ENCODE measurements at regions not wholly inside any gene's neighbourhood (a gene's known extent, or its start where the extent isn't known, plus 50 kb on each side); places are given as distances from the start of the nearest gene placed in this dataset.

DNA sequence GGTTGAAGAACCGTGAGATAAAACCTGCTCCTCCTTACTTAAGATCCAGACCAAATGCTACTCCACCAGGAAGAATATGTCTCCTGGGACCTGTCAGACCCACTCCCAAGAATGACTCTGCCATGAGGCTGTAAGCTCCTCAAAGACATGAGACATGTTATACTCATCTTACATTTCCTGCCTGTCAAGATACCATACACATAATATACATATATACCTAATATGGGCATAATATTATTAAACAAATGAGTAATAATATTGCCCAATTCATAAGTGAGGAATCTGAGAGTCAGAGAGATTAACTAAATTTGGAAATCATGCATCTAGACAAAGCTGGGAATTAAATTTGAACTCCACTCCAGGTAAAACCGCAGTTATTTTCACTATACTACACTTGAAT lies 634.9 kb downstream of the LMO4 start:
- Histone ChIP-seq H3K27ac (no peak overlapping the region), H3K4me3 (ENCODE audit: low read depth, low read length) (no peak overlapping the region), H3K27me3 (replicated peaks) (no peaks in the 10 kb centered on the region), H3K36me3 (replicated peaks) (no peaks in the 10 kb centered on the region)
- in situ Hi-C loops (cut with HindIII; ENCODE audit: low pct_ligation_motif_present, low sequenced_read_pairs), result loop anchor here (25.0 kb wide), 2 partner anchors 626 to 826 kb away; partner anchors contain the start of gene LMO4
- TF ChIP-seq, protein P1, sequence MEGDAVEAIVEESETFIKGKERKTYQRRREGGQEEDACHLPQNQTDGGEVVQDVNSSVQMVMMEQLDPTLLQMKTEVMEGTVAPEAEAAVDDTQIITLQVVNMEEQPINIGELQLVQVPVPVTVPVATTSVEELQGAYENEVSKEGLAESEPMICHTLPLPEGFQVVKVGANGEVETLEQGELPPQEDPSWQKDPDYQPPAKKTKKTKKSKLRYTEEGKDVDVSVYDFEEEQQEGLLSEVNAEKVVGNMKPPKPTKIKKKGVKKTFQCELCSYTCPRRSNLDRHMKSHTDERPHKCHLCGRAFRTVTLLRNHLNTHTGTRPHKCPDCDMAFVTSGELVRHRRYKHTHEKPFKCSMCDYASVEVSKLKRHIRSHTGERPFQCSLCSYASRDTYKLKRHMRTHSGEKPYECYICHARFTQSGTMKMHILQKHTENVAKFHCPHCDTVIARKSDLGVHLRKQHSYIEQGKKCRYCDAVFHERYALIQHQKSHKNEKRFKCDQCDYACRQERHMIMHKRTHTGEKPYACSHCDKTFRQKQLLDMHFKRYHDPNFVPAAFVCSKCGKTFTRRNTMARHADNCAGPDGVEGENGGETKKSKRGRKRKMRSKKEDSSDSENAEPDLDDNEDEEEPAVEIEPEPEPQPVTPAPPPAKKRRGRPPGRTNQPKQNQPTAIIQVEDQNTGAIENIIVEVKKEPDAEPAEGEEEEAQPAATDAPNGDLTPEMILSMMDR (IDR thresholded peaks at IDR 0.05; ENCODE audit: low read depth, low read length, missing control alignments), result no peak
- no peak for DNase-seq

DNA sequence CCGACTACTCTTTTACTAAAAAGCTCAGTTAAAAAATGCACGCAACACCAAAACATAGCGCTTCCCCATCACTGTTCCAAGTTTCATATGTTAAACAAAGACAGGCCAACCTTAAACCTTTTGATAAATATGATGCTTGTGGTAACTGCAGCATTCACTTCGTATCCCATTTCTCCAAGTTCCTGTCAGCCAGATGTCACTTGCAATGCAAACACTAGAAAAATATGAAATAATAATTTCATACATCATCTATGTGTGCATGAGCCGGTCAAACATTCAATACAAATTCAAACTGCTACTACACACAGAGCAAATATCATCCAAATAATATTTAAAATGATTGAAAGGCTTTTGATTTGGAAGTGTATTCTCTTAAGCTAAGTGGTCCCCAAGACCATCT lies 636.5 kb downstream of the LMO4 start:
- DNase-seq, result no peak
- no peak overlapping the region for H3K4me3 ChIP-seq (ENCODE audit: low read depth, low read length)
- H3K27me3 ChIP-seq (replicated peaks), result no peaks in the 10 kb centered on the region
- H3K36me3 ChIP-seq (replicated peaks), result no peaks in the 10 kb centered on the region
- in situ Hi-C loops (cut with HindIII; ENCODE audit: low pct_ligation_motif_present, low sequenced_read_pairs), result loop anchor here (25.0 kb wide), 2 partner anchors 628 to 828 kb away; partner anchors contain the start of gene LMO4
- TF ChIP-seq, protein P1 (IDR thresholded peaks at IDR 0.05; ENCODE audit: low read depth, low read length, missing control alignments), result no peak
- no peak overlapping the region for H3K27ac ChIP-seq

DNA sequence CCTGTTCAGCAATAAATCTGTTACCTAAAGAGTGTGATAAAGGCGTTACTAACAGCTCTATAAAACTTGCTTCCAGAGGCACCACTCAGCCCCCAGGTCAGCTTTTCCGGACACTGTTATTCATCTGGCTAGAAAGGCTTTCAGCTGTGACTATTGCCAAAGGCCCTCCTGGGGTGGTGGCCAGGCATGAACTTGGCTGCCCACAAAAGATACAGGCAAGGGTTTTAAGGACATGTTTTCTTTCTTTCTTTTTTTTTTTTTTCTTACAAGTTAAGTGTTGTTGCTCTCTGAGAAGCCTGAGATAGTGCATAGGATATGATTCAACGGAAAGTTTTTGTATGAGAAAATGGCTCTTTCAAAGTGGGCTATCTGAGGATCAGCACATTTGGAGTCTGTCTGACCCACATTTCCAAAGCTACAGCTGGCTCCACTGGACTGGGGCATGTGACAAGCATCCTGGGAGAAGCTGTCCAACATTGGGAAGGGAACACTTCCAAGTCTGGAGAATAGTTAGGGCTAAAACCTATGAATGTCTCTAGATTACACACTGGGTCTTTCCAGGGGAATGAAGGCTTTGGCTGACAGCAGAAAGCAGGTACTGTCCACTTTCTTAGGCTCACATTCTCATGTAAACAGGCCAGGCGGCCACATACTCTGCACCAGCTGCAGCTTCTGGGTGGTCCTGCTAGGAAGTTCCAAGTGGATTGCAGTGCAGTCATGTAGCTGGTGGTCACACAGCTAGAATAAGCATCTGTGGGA lies 639.7 kb downstream of the LMO4 start:
- Histone ChIP-seq H3K27ac (peak overlapping the region; percentile 37), H3K27me3 (replicated peaks) (no peaks in the 10 kb centered on the region), H3K4me3 (ENCODE audit: low read depth, low read length) (no peak overlapping the region), H3K36me3 (replicated peaks) (no peaks in the 10 kb centered on the region)
- TF ChIP-seq, protein P1 (IDR thresholded peaks at IDR 0.05; ENCODE audit: low read depth, low read length, missing control alignments), result no peak
- in situ Hi-C loops (cut with HindIII; ENCODE audit: low pct_ligation_motif_present, low sequenced_read_pairs), result loop anchor here (25.0 kb wide), 2 partner anchors 631 to 831 kb away; partner anchors contain the start of gene LMO4
- peak; percentile 65 for DNase-seq

DNA sequence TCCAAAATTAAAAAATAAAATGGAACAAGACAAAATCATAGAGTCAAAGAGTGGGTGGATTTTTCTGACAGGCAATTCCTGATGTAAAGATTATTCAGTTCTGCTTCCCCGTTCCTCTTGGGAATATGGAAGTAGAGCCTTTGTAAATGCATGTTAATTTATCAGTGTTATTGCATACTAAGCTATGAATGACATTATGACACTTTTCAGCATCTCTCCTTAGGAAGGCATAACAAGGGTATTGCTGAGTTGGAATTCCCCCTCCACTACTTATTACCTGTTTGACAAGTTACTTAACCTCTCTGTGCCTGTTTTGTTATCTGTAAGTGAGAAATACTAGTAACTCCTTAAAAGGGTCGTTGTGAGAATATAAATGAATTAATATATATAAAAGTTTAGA lies 640.4 kb downstream of the LMO4 start:
- in situ Hi-C loops (cut with HindIII; ENCODE audit: low pct_ligation_motif_present, low sequenced_read_pairs), result loop anchor here (25.0 kb wide), 2 partner anchors 632 to 832 kb away; partner anchors contain the start of gene LMO4
- DNase-seq, result no peak
- Histone ChIP-seq H3K36me3 (replicated peaks) (no peaks in the 10 kb centered on the region), H3K27me3 (replicated peaks) (no peaks in the 10 kb centered on the region), H3K27ac (no peak overlapping the region), H3K4me3 (ENCODE audit: low read depth, low read length) (no peak overlapping the region)
- TF ChIP-seq, protein P1 (IDR thresholded peaks at IDR 0.05; ENCODE audit: low read depth, low read length, missing control alignments), result no peak

DNA sequence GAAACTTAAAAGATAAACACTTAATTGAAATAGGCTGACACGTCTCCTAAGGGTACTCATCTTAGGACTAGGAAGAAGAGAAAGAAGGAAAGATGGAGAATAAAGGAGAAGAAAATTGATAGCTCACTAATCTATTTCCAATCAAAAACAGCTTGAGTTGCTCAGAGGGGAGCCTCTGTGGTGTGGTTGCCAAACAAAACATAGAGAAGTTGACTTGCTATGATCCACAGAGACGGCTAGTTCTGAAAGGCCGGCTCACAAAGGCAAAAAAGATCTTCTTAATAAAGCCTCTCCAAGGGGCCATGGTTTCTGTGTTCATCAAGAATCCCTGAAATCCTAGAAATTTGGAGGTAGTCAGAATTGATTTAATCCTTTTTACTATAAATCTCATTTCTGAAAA lies 644.1 kb downstream of the LMO4 start:
- no peaks in the 10 kb centered on the region for H3K36me3 ChIP-seq (replicated peaks)
- H3K27ac ChIP-seq, result no peak overlapping the region
- no peaks in the 10 kb centered on the region for H3K27me3 ChIP-seq (replicated peaks)
- TF ChIP-seq, protein P1 (IDR thresholded peaks at IDR 0.05; ENCODE audit: low read depth, low read length, missing control alignments), result no peak
- no peak for DNase-seq
- no peak overlapping the region for H3K4me3 ChIP-seq (ENCODE audit: low read depth, low read length)
- in situ Hi-C loops (cut with HindIII; ENCODE audit: low pct_ligation_motif_present, low sequenced_read_pairs), result loop anchor here (25.0 kb wide), 2 partner anchors 636 to 836 kb away; partner anchors contain the start of gene LMO4

All from brain microvascular endothelial cell (primary cell).